22Rv1 (cell line): ENCODE measurements at regions not wholly inside any gene's neighbourhood (a gene's known extent, or its start where the extent isn't known, plus 50 kb on each side); places are given as distances from the start of the nearest gene placed in this dataset.

Experiments used
- CTCF ChIP-seq: fragments of 450-650 bp; IDR thresholded peaks from 2 replicates; pipeline ENCODE4 v1.5.1; 2017; ENCODE audit warnings: mild to moderate bottlenecking
- ZFX ChIP-seq: fragments of 450-650 bp; IDR thresholded peaks from 2 replicates; pipeline ENCODE4 v1.6.1; 2017; ENCODE audit warnings: antibody characterized with exemption, borderline replicate concordance

GRCh38 chr20:53857723-53858236 lies 212.6 kb downstream of the BCAS1 start:
- TF ChIP-seq CTCF = no peak
- no peak for TF ChIP-seq ZFX
